Breast epithelium (tissue), 3 donors: ENCODE measurements at regions not wholly inside any gene's neighbourhood (a gene's known extent, or its start where the extent isn't known, plus 50 kb on each side); places are given as distances from the start of the nearest gene placed in this dataset.

Source experiments
- CTCF ChIP-seq, 3 donors: fragments of 450-650 bp; IDR thresholded peaks; one replicate each; pipeline ENCODE4 v1.5.1; 2016 to 2017; ENCODE audit warnings: antibody characterized with exemption in 3 of 3, mild to moderate bottlenecking in 3 of 3, moderate library complexity in 3 of 3
- POLR2A ChIP-seq: fragments of 450-650 bp; IDR thresholded peaks from one replicate; pipeline ENCODE4 v1.6.1; 2016; ENCODE audit warnings: antibody characterized with exemption, mild to moderate bottlenecking, moderate library complexity
- POLR2AphosphoS5 ChIP-seq, 3 donors: sonication (generic); formaldehyde crosslinking; IDR thresholded peaks; one replicate each; pipeline ENCODE4 v1.6.1; 2017; ENCODE audit warnings: antibody characterized with exemption in 3 of 3

GRCh38 chr4:114472269-114473032 is 126.2 kb upstream of the UGT8 start:
- TF ChIP-seq POLR2AphosphoS5 (IDR thresholded peaks at IDR 0.05): no peak
- no peak for TF ChIP-seq CTCF (IDR thresholded peaks at IDR 0.05)
- TF ChIP-seq POLR2A: no peak
